Stomach (tissue), 8 donors: ENCODE measurements at regions not wholly inside any gene's neighbourhood (a gene's known extent, or its start where the extent isn't known, plus 50 kb on each side); places are given as distances from the start of the nearest gene placed in this dataset.

Experiments
- DNase-seq, 2 donors: peaks; one replicate each; pipeline versions ENCODE4 v3.0.0 to v3.0.0-alpha.2; 2013 to 2019
- H3K27ac ChIP-seq, 5 donors: fragments of 200-600 bp in 4 of 5; sonication (generic) in 4 of 5; one replicate each; pipeline ENCODE4 v1.5.1; 2013 to 2019; ENCODE audit warnings: mild to moderate bottlenecking in 1 of 5, moderate library complexity in 1 of 5
- H3K27me3 ChIP-seq, 3 donors: fragments of 200-600 bp; sonication (generic); one replicate each; pipeline ENCODE4 v1.5.1; 2017 to 2019; ENCODE audit warnings: mixed run types in 1 of 3
- H3K36me3 ChIP-seq, 4 donors: fragments of 200-600 bp; sonication (generic); 1 replicate in 3 of 4; 2 replicates in 1 of 4; pipeline ENCODE4 v1.5.1; 2016 to 2019
- H3K4me1 ChIP-seq, 4 donors: fragments of 200-600 bp; sonication (generic); one replicate each; pipeline ENCODE4 v1.5.1; 2016 to 2019
- H3K4me3 ChIP-seq, 4 donors: fragments of 200-600 bp; sonication (generic) in 3 of 4; one replicate each; pipeline ENCODE4 v1.5.1; 2016 to 2019; ENCODE audit warnings: mild to moderate bottlenecking in 1 of 4
- H3K9me3 ChIP-seq, 4 donors: fragments of 200-600 bp; sonication (generic); one replicate each; pipeline ENCODE4 v1.5.1; 2016 to 2019
- CTCF ChIP-seq, 7 experiments: fragments of 450-650 bp in 4 of 7; fragments of 200-600 bp in 3 of 7; sonication (generic) in 3 of 7; IDR thresholded peaks; one replicate each; pipeline ENCODE4 v1.5.1; 2016 to 2019; ENCODE audit warnings: antibody characterized with exemption in 7 of 7, control low read depth in 2 of 7, mild to moderate bottlenecking in 1 of 7
- EP300 ChIP-seq: sonication (generic); formaldehyde crosslinking; IDR thresholded peaks from one replicate; pipeline ENCODE4 v1.6.1; 2017; ENCODE audit warnings: antibody characterized with exemption
- POLR2A ChIP-seq, 4 donors: fragments of 450-650 bp; IDR thresholded peaks; one replicate each; pipeline ENCODE4 v1.6.1; 2016; ENCODE audit warnings: antibody characterized with exemption in 4 of 4, control low read depth in 2 of 4, mild to moderate bottlenecking in 1 of 4, moderate library complexity in 1 of 4
- POLR2AphosphoS5 ChIP-seq, 3 donors: sonication (generic); formaldehyde crosslinking; IDR thresholded peaks; one replicate each; pipeline ENCODE4 v1.6.1; 2016; ENCODE audit warnings: antibody characterized with exemption in 3 of 3
- WGBS, 5 donors: extraction: QIAGEN DNeasy Blood & Tissue Kit in 3 of 5; methylation state at CpG; one replicate each; pipeline versions ENCODE4 v1.1.5 to v1.1.7; 2013 to 2018; 5-methylcytosine and 5-hydroxymethylcytosine counted together
- intact Hi-C: fragments of 100-400 bp; cut with DNase I; formaldehyde crosslinking; loops from one replicate; pipeline ENCODE4 v1.15.1; 2023; ENCODE audit warnings: low total_unique reads
- donor health status: healthy with polysubstance abuse.
- donor health status: Bipolar disorder and iron deficiency.
- donor health status: healthy.

- WGBS, 5 donors: 8 to 17% (median 9%) methylated on average over 1 of the region's 1 CpG
- DNase-seq: no peak
- Histone ChIP-seq H3K27ac (no peak overlapping the region), H3K27me3 (no peaks in the 10 kb centered on the region), H3K9me3 (no peaks in the 10 kb centered on the region), H3K4me1 (no peaks in the 10 kb centered on the region), H3K36me3 (no peaks in the 10 kb centered on the region), H3K4me3 (no peak overlapping the region)
- no peak for TF ChIP-seq EP300
- no peak for TF ChIP-seq POLR2AphosphoS5 (IDR thresholded peaks at IDR 0.05)
- TF ChIP-seq CTCF (IDR thresholded peaks at IDR 0.05): no peak
- no peak for TF ChIP-seq POLR2A (IDR thresholded peaks at IDR 0.05)
- intact Hi-C loops: no loop called here
Observed at GRCh38 chr22:33112580-33112979, 54.4 kb upstream of the SYN3 start.

- no peak overlapping the region for H3K4me3 ChIP-seq
- no peak overlapping the region for H3K27ac ChIP-seq
- no peak for TF ChIP-seq EP300
- TF ChIP-seq POLR2A (IDR thresholded peaks at IDR 0.05): no peak
- TF ChIP-seq CTCF (IDR thresholded peaks at IDR 0.05): no peak
- TF ChIP-seq POLR2AphosphoS5 (IDR thresholded peaks at IDR 0.05): no peak
- DNase-seq: no peak
- H3K27me3 ChIP-seq: no peaks in the 10 kb centered on the region
- H3K36me3 ChIP-seq: no peaks in the 10 kb centered on the region
- H3K9me3 ChIP-seq: no peaks in the 10 kb centered on the region
- no peaks in the 10 kb centered on the region for H3K4me1 ChIP-seq
- intact Hi-C loops: no loop called here
- 11 to 32% (median 28%) methylated on average over 4 of the region's 4 CpGs for WGBS, 5 donors
Observed at GRCh38 chr22:33111491-33111890, 53.3 kb upstream of the SYN3 start.

GRCh38 chr22:33110562-33111163, 52.5 kb upstream of the SYN3 start:
- Histone ChIP-seq H3K27me3 (no peaks in the 10 kb centered on the region), H3K4me3 (no peak overlapping the region), H3K4me1 (no peaks in the 10 kb centered on the region), H3K27ac (no peak overlapping the region), H3K9me3 (no peaks in the 10 kb centered on the region), H3K36me3 (no peaks in the 10 kb centered on the region)
- TF ChIP-seq EP300: no peak
- no peak for TF ChIP-seq POLR2AphosphoS5 (IDR thresholded peaks at IDR 0.05)
- TF ChIP-seq POLR2A (IDR thresholded peaks at IDR 0.05): no peak
- TF ChIP-seq CTCF (IDR thresholded peaks at IDR 0.05): no peak
- intact Hi-C loops: no loop called here
- no peak for DNase-seq
- 69 to 85% (median 82%) methylated on average over 7 of the region's 7 CpGs for WGBS, 5 donors

GRCh38 chr22:33109514-33110430, 51.6 kb upstream of the SYN3 start:
- Histone ChIP-seq H3K4me3 (no peak overlapping the region), H3K27me3 (peaks cover 0 to 7% (median 0%) of the 10 kb centered on the region in 3 donors), H3K27ac (no peak overlapping the region), H3K36me3 (no peaks in the 10 kb centered on the region), H3K4me1 (no peaks in the 10 kb centered on the region), H3K9me3 (no peaks in the 10 kb centered on the region)
- TF ChIP-seq POLR2A (IDR thresholded peaks at IDR 0.05) (no peak), POLR2AphosphoS5 (IDR thresholded peaks at IDR 0.05) (no peak), CTCF (IDR thresholded peaks at IDR 0.05) (no peak), EP300 (no peak)
- intact Hi-C loops: no loop called here
- no peak for DNase-seq
- 58 to 79% (median 71%) methylated on average over 7 of the region's 7 CpGs for WGBS, 5 donors
